Stimulated activated CD8-positive, alpha-beta memory T cell treated with anti-CD3 and anti-CD28 coated beads, Interleukin-7, amount 100 ng/mL, for 4 hours (primary cell): ENCODE measurements at regions not wholly inside any gene's neighbourhood (a gene's known extent, or its start where the extent isn't known, plus 50 kb on each side); places are given as distances from the start of the nearest gene placed in this dataset.

Experiments used
- DNase-seq, 2 donors: peaks; one replicate each; pipeline ENCODE4 v3.0.0-alpha.2; 2020; ENCODE audit warnings: low read depth in 2 of 2

GRCh38 chr13:84885868-84886267 lies 913.4 kb downstream of the SLITRK6 start:
- DNase-seq = no peak

GRCh38 chr13:84873951-84874350 lies 925.3 kb downstream of the SLITRK6 start:
- no peak for DNase-seq

GRCh38 chr13:84870190-84870589 lies 929.0 kb downstream of the SLITRK6 start:
- no peak for DNase-seq

GRCh38 chr13:84867246-84867645 lies 932.0 kb downstream of the SLITRK6 start:
- DNase-seq = no peak

- DNase-seq = no peak
These were observed 933.4 kb downstream of the SLITRK6 start for GRCh38 chr13:84865783-84866221.

GRCh38 chr13:84864341-84864740 lies 934.9 kb downstream of the SLITRK6 start:
- DNase-seq = no peak

GRCh38 chr13:84847107-84847506 lies 952.1 kb downstream of the SLITRK6 start:
- DNase-seq = no peak

GRCh38 chr13:84845907-84846619 lies 953.2 kb downstream of the SLITRK6 start:
- no peak for DNase-seq

- no peak for DNase-seq
These were observed 954.7 kb downstream of the SLITRK6 start for GRCh38 chr13:84844473-84844872.

GRCh38 chr13:84843368-84843767 lies 955.9 kb downstream of the SLITRK6 start:
- no peak for DNase-seq

- no peak for DNase-seq
These were observed 951.9 kb upstream of the SLITRK1 start for GRCh38 chr13:84834201-84834600.

GRCh38 chr13:84831666-84832657 lies 949.7 kb upstream of the SLITRK1 start:
- DNase-seq = no peak

- DNase-seq = no peak
These were observed 941.3 kb upstream of the SLITRK1 start for GRCh38 chr13:84823528-84823927.

- no peak for DNase-seq
These were observed 939.0 kb upstream of the SLITRK1 start for GRCh38 chr13:84821261-84821660.

- DNase-seq = no peak
These were observed 934.4 kb upstream of the SLITRK1 start for GRCh38 chr13:84816567-84817105.

GRCh38 chr13:84812789-84813188 lies 930.5 kb upstream of the SLITRK1 start:
- DNase-seq = no peak

- no peak for DNase-seq
These were observed 929.8 kb upstream of the SLITRK1 start for GRCh38 chr13:84812078-84812477.

GRCh38 chr13:84810781-84811180 lies 928.5 kb upstream of the SLITRK1 start:
- no peak for DNase-seq

GRCh38 chr13:84802073-84802472 lies 919.8 kb upstream of the SLITRK1 start:
- DNase-seq = no peak

GRCh38 chr13:84784443-84785153 lies 902.3 kb upstream of the SLITRK1 start:
- no peak for DNase-seq

GRCh38 chr13:84777316-84777715 lies 895.0 kb upstream of the SLITRK1 start:
- DNase-seq = no peak

- DNase-seq = no peak
These were observed 894.3 kb upstream of the SLITRK1 start for GRCh38 chr13:84776593-84776992.
